ENCODE measurements at regions not wholly inside any gene's neighbourhood (a gene's known extent, or its start where the extent isn't known, plus 50 kb on each side); places are given as distances from the start of the nearest gene placed in this dataset.

GRCh38 chr5:109945097-109945678, 255.5 kb downstream of the MAN2A1 start:
- H3K36me3 ChIP-seq (replicated peaks): no peaks in the 10 kb centered on the region
- no peaks in the 10 kb centered on the region for H3K27me3 ChIP-seq (replicated peaks)
- no peak overlapping the region for H3K27ac ChIP-seq
- no peak overlapping the region for H3K4me3 ChIP-seq (ENCODE audit: low read depth, low read length)
- no peak for DNase-seq
- in situ Hi-C loops (cut with HindIII; ENCODE audit: low pct_ligation_motif_present, low sequenced_read_pairs): no loop called here
- TF ChIP-seq CTCF (IDR thresholded peaks at IDR 0.05; ENCODE audit: low read depth, low read length, missing control alignments): no peak

DNA sequence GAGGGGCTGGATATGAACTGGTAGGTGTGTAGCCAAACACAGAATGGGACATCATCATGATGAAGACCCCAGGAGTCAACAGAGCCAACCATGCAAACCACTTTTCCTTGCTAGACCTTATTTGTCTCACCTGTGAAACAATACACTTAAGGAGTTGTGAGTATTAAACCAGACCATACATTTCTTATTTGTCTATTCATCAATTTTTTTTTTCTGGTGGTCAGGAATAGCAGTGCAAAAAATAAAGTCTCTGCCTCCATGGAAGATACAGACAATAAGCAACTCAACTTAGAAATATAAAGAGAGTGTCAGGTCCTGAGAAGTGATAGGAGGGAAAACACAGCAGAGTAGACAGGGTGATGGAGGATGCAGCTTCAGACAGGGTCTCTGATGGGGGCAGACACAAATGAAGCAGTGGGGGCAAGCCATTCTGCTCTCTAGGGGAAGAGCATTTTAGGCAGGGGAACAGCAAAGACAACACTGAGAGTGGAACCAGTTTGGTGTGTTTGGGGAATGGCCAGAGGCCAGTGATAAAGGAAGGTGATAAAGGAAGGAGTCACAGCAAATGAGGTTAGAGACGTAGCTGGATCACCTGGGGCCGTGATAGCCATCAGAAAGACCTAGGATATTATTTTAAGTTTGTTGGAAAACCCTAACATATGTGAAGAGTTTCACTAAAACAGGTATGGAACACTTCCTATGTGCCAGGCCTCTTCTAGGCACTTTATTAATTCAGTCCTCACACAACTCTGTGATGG, 256.2 kb downstream of the MAN2A1 start:
- Histone ChIP-seq H3K4me3 (ENCODE audit: low read depth, low read length) (no peak overlapping the region), H3K36me3 (replicated peaks) (no peaks in the 10 kb centered on the region), H3K27me3 (replicated peaks) (no peaks in the 10 kb centered on the region), H3K27ac (no peak overlapping the region)
- TF ChIP-seq CTCF (IDR thresholded peaks at IDR 0.05; ENCODE audit: low read depth, low read length, missing control alignments): no peak
- in situ Hi-C loops (cut with HindIII; ENCODE audit: low pct_ligation_motif_present, low sequenced_read_pairs): no loop called here
- no peak for DNase-seq

GRCh38 chr5:109946610-109947009, 256.9 kb downstream of the MAN2A1 start:
- no peak overlapping the region for H3K4me3 ChIP-seq (ENCODE audit: low read depth, low read length)
- no peak for TF ChIP-seq CTCF (IDR thresholded peaks at IDR 0.05; ENCODE audit: low read depth, low read length, missing control alignments)
- no peak for DNase-seq
- no peaks in the 10 kb centered on the region for H3K36me3 ChIP-seq (replicated peaks)
- in situ Hi-C loops (cut with HindIII; ENCODE audit: low pct_ligation_motif_present, low sequenced_read_pairs): no loop called here
- H3K27ac ChIP-seq: no peak overlapping the region
- H3K27me3 ChIP-seq (replicated peaks): no peaks in the 10 kb centered on the region

DNA sequence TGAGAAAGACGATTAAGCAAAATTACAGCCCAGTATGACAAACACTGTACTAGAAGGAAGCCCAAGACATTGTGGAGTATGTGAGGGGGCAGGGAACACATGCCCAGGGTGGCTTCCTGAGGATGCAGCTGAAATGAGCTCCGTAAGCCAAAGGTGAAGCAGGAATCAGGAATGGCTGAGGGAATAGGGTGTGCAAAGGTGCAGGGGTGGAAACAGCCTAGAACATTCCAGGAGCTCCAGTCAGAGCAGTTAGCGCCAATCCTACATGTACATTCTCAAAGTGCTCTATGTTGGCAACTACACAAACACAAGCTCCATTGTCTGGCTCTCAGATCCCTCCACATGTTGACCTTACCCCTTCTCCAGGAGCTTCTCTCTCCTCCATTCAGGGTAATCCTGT, 257.9 kb downstream of the MAN2A1 start:
- Histone ChIP-seq H3K27me3 (replicated peaks) (no peaks in the 10 kb centered on the region), H3K27ac (no peak overlapping the region)
- no peak for TF ChIP-seq CTCF (IDR thresholded peaks at IDR 0.05; ENCODE audit: low read depth, low read length, missing control alignments)

DNA sequence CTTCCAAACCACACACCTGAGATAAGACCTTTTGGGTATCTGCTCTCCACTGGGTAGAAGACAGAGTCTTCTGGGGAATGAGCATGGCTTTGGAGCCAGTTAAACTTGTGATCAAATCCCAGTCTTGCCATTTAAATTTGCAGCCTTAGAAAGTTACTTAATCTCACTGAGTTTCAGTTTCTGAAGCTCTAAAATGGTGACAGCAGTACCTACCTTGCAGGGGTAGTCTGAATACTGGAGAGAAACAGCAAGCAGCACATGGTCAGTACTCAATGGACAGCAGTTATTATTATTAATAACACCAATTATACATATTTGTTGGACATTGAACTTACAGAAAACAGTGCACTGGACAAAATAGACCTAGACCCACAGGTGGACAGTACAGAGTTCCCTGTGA, 260.9 kb downstream of the MAN2A1 start:
- Histone ChIP-seq H3K4me3 (ENCODE audit: low read depth, low read length) (no peak overlapping the region), H3K27ac (no peak overlapping the region), H3K36me3 (replicated peaks) (no peaks in the 10 kb centered on the region), H3K27me3 (replicated peaks) (no peaks in the 10 kb centered on the region)
- in situ Hi-C loops (cut with HindIII; ENCODE audit: low pct_ligation_motif_present, low sequenced_read_pairs): no loop called here
- no peak for DNase-seq
- TF ChIP-seq CTCF (IDR thresholded peaks at IDR 0.05; ENCODE audit: low read depth, low read length, missing control alignments): no peak

More for the DNA sequence above, 257.9 kb downstream of the MAN2A1 start:
- no peaks in the 10 kb centered on the region for H3K36me3 ChIP-seq (replicated peaks)
- H3K4me3 ChIP-seq (ENCODE audit: low read depth, low read length): no peak overlapping the region
- DNase-seq: no peak
- in situ Hi-C loops (cut with HindIII; ENCODE audit: low pct_ligation_motif_present, low sequenced_read_pairs): no loop called here

All from brain microvascular endothelial cell (primary cell).